WTC11 (cell line): ENCODE measurements at regions not wholly inside any gene's neighbourhood (a gene's known extent, or its start where the extent isn't known, plus 50 kb on each side); places are given as distances from the start of the nearest gene placed in this dataset.

Experiments used
- ESRRA ChIP-seq: sonication (generic); formaldehyde crosslinking; IDR thresholded peaks from 2 replicates; pipeline ENCODE4 v1.8.1; 2022; ENCODE audit warnings: mild to moderate bottlenecking, missing genetic modification reagents, borderline replicate concordance
- SP1 ChIP-seq: sonication (generic); formaldehyde crosslinking; conservative IDR thresholded peaks from 2 replicates; pipeline ENCODE4 v1.8.1; 2022; ENCODE audit warnings: missing genetic modification reagents
- TCF7 ChIP-seq: sonication (generic); formaldehyde crosslinking; IDR thresholded peaks from 2 replicates; pipeline ENCODE4 v1.8.0; 2022; ENCODE audit warnings: mild to moderate bottlenecking, low read depth, missing genetic modification reagents, moderate library complexity
- TEAD4 ChIP-seq: sonication (generic); formaldehyde crosslinking; IDR thresholded peaks from 2 replicates; pipeline ENCODE4 v1.8.0; 2022; ENCODE audit warnings: mild to moderate bottlenecking, missing genetic modification reagents
- ZNF396 ChIP-seq: fragments of 250-450 bp; sonication (Bioruptor Pico); IDR thresholded peaks from 2 replicates; pipeline ENCODE4 v1.8.0; 2021; ENCODE audit warnings: mild to moderate bottlenecking, moderate library complexity, borderline replicate concordance
- TF ChIP-seq, protein P1 (sequence below): fragments of 200-600 bp; IDR thresholded peaks from 2 replicates; pipeline ENCODE4 v1.8.0; 2022; ENCODE audit warnings: antibody characterized with exemption
- TF ChIP-seq, protein P2 (sequence below): sonication (generic); formaldehyde crosslinking; conservative IDR thresholded peaks from 2 replicates; pipeline ENCODE4 v1.8.1; 2023; ENCODE audit warnings: mild to moderate bottlenecking, low read depth, missing genetic modification reagents, moderate library complexity
- TF ChIP-seq, protein P3 (sequence below): sonication (generic); formaldehyde crosslinking; IDR thresholded peaks from 2 replicates; pipeline ENCODE4 v1.8.0; 2022; ENCODE audit warnings: missing genetic modification reagents

DNA sequence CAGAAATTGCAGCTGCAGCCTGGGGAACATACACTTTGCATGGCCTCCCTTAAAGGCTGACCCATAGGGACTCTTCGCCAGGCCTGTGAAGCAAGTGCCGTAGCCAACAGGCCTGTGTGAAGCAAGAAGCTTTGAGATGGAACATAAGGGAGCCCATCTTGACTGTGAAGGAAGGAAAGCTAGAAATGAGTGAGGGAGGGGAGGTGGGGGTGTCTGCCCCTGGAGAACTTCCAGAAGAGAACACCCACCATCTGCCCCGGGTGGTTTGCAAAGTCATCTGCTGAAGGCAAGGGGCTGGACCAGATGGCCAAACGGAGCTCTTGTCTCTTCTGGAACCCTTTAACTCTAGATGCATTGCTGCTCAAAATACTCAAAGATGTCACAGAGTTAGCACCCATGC lies 103.3 kb upstream of the GRIK3 start:
- TF ChIP-seq, protein P1, sequence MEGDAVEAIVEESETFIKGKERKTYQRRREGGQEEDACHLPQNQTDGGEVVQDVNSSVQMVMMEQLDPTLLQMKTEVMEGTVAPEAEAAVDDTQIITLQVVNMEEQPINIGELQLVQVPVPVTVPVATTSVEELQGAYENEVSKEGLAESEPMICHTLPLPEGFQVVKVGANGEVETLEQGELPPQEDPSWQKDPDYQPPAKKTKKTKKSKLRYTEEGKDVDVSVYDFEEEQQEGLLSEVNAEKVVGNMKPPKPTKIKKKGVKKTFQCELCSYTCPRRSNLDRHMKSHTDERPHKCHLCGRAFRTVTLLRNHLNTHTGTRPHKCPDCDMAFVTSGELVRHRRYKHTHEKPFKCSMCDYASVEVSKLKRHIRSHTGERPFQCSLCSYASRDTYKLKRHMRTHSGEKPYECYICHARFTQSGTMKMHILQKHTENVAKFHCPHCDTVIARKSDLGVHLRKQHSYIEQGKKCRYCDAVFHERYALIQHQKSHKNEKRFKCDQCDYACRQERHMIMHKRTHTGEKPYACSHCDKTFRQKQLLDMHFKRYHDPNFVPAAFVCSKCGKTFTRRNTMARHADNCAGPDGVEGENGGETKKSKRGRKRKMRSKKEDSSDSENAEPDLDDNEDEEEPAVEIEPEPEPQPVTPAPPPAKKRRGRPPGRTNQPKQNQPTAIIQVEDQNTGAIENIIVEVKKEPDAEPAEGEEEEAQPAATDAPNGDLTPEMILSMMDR, result no peak
- no peak for TF ChIP-seq TEAD4 (CRISPR knock-in tag)
- TF ChIP-seq ZNF396 (CRISPR knock-in tag), result no peak
- TF ChIP-seq, protein P2, sequence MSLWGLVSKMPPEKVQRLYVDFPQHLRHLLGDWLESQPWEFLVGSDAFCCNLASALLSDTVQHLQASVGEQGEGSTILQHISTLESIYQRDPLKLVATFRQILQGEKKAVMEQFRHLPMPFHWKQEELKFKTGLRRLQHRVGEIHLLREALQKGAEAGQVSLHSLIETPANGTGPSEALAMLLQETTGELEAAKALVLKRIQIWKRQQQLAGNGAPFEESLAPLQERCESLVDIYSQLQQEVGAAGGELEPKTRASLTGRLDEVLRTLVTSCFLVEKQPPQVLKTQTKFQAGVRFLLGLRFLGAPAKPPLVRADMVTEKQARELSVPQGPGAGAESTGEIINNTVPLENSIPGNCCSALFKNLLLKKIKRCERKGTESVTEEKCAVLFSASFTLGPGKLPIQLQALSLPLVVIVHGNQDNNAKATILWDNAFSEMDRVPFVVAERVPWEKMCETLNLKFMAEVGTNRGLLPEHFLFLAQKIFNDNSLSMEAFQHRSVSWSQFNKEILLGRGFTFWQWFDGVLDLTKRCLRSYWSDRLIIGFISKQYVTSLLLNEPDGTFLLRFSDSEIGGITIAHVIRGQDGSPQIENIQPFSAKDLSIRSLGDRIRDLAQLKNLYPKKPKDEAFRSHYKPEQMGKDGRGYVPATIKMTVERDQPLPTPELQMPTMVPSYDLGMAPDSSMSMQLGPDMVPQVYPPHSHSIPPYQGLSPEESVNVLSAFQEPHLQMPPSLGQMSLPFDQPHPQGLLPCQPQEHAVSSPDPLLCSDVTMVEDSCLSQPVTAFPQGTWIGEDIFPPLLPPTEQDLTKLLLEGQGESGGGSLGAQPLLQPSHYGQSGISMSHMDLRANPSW, result no peak
- TF ChIP-seq SP1 (CRISPR knock-in tag), result no peak
- TF ChIP-seq ESRRA (CRISPR knock-in tag), result no peak
- TF ChIP-seq, protein P3, sequence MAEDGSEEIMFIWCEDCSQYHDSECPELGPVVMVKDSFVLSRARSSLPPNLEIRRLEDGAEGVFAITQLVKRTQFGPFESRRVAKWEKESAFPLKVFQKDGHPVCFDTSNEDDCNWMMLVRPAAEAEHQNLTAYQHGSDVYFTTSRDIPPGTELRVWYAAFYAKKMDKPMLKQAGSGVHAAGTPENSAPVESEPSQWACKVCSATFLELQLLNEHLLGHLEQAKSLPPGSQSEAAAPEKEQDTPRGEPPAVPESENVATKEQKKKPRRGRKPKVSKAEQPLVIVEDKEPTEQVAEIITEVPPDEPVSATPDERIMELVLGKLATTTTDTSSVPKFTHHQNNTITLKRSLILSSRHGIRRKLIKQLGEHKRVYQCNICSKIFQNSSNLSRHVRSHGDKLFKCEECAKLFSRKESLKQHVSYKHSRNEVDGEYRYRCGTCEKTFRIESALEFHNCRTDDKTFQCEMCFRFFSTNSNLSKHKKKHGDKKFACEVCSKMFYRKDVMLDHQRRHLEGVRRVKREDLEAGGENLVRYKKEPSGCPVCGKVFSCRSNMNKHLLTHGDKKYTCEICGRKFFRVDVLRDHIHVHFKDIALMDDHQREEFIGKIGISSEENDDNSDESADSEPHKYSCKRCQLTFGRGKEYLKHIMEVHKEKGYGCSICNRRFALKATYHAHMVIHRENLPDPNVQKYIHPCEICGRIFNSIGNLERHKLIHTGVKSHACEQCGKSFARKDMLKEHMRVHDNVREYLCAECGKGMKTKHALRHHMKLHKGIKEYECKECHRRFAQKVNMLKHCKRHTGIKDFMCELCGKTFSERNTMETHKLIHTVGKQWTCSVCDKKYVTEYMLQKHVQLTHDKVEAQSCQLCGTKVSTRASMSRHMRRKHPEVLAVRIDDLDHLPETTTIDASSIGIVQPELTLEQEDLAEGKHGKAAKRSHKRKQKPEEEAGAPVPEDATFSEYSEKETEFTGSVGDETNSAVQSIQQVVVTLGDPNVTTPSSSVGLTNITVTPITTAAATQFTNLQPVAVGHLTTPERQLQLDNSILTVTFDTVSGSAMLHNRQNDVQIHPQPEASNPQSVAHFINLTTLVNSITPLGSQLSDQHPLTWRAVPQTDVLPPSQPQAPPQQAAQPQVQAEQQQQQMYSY (CRISPR knock-in tag), result no peak
- no peak for TF ChIP-seq TCF7 (CRISPR knock-in tag)
